GM21390 (cell line): ENCODE measurements at regions not wholly inside any gene's neighbourhood (a gene's known extent, or its start where the extent isn't known, plus 50 kb on each side); places are given as distances from the start of the nearest gene placed in this dataset.
"Not testable (repeated sequence)": the region's sequence is repeated elsewhere in the genome, so short reads cannot be mapped to it uniquely, and the experiment has no call there.

Experiments used
- ATAC-seq: cut with Tn5 transposase; IDR thresholded peaks from one replicate; pipeline ENCODE4 v1.9.1; 2021; ENCODE audit not compliant: unreplicated experiment

DNA sequence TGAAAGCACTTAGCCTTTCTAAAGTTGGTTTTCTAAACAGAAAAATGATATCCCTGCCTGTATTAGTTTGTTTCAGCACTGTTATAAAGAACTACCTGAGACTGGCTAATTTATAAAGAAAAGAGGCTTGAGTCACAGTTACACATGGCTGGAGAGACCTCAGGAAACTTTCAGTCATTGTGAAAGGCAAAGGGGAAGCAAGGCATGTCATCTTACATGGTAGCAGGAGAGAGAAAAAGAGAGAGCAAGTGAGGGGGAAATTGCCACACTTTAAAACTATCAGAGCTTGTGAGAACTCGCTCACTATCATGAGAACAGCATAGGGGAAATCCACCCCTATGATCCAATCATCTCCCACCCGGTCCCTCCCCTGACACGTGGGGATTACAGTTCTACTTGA, 64.9 kb downstream of the FAM170A start:
- peak; percentile 54 for ATAC-seq

DNA sequence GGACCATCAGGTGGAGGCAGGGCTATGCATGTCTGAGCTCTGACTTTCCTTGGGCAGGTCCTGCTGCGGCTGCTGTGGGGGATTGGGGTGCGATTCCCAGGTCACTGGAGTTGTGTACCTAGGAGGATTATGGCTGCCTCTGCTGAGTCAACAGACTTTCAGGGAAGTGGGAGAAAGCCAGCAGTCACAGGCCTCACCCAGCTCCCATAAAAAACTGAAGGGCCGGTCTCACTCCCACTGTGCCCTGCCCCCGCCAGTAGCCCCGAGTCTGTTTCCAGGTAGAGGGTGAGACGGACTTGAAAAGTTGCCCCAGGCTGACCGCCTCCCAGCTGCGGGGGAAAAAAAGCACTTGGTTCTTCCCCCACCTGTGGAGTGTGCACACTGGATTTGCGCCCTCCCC, 76.7 kb downstream of the FAM170A start:
- ATAC-seq: no peak

DNA sequence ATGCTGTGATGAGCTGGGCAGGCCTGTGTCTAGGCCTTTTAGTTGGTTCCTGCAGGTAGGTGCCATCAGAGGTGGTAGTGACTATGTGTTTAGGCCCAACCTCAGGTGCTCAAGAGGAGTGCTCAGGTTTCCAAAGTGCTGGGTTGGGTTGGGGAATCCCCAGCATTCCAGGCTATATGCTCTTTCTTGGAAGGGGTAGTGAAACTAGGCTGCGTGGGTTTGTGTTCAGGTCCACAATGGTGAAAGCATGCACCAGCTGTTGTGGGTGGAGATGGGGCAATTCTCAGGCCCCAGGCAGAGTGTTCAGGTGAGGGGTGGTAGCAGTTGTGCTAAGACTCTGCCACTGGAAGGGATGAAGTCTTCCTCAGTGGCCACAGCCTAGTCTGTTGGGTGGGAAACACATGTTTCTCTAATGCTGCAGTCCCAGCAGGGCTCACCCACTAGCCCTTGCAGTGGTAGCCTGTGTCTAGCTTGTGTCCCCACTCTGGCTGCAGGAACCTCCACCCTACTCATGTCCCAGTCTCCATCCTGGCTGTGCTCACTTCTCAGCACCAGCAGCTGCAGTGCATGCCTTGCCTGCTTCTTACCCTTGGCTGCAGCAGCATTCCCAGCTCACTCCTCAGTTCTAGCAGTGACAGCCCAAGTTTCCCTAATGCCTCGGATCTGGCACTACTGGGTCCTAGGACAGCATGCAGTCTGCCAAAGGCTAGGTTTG, 78.9 kb downstream of the FAM170A start:
- ATAC-seq: no peak

GRCh38 chr5:119721775-119722174, 92.4 kb downstream of the FAM170A start:
- no peak for ATAC-seq

DNA sequence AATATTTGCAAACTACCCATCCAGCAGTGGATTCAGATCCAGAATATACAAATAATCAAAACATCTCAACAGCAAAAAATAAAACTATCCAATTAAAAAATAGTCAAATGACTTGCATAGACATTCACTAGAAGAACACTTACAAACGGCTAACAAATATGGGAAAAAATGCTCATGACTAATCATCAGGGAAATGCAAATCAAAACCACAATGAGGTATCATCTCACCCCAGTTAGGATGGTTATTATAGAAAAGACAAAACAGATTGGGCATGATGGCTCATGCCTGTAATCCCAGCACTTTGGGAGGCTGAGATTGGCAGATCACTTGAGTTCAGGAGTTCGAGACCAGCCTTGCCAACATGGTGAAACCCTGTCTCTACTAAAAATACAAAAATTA, 95.9 kb downstream of the FAM170A start:
- not testable (repeated sequence) for ATAC-seq

GRCh38 chr5:119726544-119726943, 97.2 kb downstream of the FAM170A start:
- no peak for ATAC-seq

GRCh38 chr5:119740225-119740624, 110.9 kb downstream of the FAM170A start:
- ATAC-seq: no peak

DNA sequence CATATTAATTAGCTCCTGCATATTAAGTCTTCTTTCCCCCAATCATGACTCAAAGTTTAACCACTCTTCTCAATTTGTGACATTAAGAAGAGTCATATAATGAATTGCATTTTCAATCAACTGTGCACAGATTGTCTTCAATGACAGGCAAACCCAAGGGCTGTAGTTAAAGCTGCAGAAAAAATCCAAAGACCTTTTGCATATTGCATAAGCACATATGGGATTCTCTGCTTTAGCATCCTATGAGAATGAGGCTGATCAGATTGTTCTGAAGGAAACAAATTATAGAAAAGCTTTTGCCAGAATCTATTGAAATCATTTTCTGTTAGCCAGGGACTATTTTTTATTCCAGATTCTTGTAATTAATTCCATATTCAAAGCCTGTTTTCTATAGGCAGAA, 112.3 kb downstream of the FAM170A start:
- ATAC-seq: no peak

- ATAC-seq: no peak
These were observed 113.0 kb downstream of the FAM170A start for GRCh38 chr5:119742311-119742710.

DNA sequence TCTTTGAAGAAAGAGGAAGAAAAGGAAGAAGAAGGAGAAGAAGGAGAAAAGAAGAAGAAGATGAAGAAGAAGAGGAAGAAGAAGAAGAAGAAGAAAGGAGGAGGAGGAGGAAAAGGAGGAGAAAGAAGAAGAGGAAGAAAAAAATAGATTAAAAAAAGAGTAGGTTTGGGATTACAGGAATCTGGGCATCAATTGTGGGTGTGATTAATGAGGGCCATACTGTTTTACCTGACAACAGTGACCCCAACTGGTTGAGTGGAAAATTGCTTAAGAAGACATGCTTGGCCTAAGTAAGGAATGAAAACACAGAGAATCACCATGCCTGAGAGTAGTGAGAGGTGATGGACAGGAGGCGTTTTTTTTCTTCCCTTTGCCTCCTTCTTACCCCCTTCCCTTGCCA, 114.6 kb downstream of the FAM170A start:
- ATAC-seq: peak; percentile 84

GRCh38 chr5:119745976-119746375, 116.6 kb downstream of the FAM170A start:
- ATAC-seq: no peak

DNA sequence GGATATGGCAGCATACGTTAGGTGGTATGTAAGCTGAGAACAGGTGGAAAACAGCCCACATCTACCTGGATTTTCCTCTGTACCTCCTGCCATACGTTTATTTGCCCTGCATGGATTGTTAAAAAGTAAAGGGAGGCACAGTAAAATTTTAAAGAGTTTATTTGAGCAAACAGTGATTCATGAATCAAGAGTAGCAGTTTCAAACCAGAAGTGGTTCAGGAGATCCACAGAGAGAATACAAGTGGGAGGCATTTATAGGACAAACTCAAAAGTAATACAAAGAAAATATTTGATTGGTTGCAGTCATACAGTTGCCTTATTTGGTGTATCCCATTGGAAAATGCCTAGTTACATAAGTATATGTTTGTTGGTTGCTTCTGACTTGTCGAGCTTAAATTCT, 117.6 kb downstream of the FAM170A start:
- ATAC-seq: no peak

- ATAC-seq: no peak
These were observed 121.8 kb downstream of the FAM170A start for GRCh38 chr5:119750887-119751733.

DNA sequence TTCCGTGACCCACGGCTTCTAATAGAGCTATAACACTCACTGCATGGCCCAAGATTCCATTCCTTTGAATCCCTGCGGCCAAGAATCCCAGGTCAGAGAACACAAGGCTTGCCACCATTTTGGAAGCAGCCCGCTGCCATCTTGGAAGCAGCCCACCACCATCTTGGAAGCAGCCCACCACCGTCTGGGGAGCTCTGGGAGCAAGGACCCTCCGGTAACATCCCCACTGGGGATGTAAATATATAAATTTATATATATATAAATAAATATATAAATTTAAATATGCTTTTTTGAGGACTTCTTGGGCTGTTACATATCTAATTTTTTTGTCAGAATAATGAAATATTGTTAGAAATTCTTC, 122.4 kb downstream of the FAM170A start:
- ATAC-seq: no peak

GRCh38 chr5:119752921-119753886, 123.8 kb downstream of the FAM170A start:
- no peak for ATAC-seq

GRCh38 chr5:119754825-119755224, 125.5 kb downstream of the FAM170A start:
- ATAC-seq: not testable (repeated sequence)

GRCh38 chr5:119757276-119757675, 127.9 kb downstream of the FAM170A start:
- ATAC-seq: no peak

GRCh38 chr5:119769695-119770693, 140.6 kb downstream of the FAM170A start:
- ATAC-seq: not testable (repeated sequence)

GRCh38 chr5:119780145-119780544, 150.8 kb downstream of the FAM170A start:
- not testable (repeated sequence) for ATAC-seq

GRCh38 chr5:119785057-119785456, 155.7 kb downstream of the FAM170A start:
- ATAC-seq: no peak
